GM19025 (cell line): ENCODE measurements at regions not wholly inside any gene's neighbourhood (a gene's known extent, or its start where the extent isn't known, plus 50 kb on each side); places are given as distances from the start of the nearest gene placed in this dataset.

Experiments used
- ATAC-seq: cut with Tn5 transposase; IDR thresholded peaks from one replicate; pipeline ENCODE4 v1.9.1; 2021; ENCODE audit warnings: mild to moderate bottlenecking, low read depth, moderate library complexity; ENCODE audit not compliant: unreplicated experiment

DNA sequence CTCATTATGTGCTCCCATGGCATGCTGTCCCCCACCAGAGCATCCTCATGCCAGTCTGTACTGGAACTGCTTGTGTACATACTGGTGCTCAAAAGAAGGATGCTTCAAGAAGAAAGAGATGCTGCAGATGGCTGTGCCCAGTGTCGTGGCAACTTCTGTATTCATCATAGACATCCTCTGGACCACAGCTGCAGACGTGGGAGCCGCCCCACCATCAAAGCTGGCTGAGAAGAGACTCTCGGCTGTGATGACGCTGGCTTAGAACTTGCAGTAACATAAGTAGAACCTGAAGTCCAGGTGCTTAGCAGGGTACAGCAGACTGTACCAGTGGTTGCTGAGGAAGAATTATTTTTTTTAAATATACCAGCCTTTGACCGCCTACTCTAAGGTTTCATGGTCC, 112.6 kb upstream of the ARHGAP5 start:
- no peak for ATAC-seq

- no peak for ATAC-seq
Observed at GRCh38 chr14:31965071-31965734, 111.9 kb upstream of the ARHGAP5 start.

DNA sequence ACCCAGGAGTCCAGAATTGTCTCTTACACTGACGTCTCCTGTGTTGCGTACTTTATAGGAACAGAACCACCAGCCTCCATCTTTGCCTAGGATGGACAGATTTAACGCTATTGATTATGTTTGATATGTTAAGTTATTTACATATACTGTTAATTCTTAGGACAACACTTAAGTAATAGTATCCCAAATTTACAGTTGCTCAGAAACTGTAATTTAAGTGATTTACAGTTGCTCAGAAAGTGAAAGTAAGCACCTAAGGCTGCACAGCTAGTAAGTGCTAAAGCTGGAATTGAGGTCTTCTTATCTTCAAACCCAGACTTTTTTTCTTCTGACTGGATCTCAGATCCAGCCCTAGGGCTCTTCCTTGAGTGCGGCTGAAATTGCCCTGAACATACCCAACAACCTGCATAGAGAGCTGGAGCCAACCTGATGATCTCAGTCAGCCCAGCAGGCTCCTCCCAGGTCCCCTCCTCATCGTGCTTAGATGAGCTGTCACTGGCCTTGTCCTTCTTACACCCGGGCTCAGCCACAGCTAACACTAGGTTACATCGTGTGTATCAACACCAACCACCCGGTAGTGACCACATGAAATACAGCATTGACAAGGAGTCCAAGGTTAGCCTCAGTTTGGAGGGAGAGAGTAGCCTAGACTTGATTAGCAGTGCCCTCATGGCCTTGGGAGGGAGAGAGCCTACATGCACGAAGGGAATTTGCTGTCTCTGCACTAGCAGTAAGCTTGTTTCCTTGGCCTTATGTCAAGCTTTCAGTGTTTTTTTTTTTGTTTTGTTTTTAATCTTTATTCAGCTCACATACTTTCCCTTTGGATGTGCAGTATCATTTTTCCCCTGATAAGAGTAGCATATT, 111.1 kb upstream of the ARHGAP5 start:
- ATAC-seq, result no peak

DNA sequence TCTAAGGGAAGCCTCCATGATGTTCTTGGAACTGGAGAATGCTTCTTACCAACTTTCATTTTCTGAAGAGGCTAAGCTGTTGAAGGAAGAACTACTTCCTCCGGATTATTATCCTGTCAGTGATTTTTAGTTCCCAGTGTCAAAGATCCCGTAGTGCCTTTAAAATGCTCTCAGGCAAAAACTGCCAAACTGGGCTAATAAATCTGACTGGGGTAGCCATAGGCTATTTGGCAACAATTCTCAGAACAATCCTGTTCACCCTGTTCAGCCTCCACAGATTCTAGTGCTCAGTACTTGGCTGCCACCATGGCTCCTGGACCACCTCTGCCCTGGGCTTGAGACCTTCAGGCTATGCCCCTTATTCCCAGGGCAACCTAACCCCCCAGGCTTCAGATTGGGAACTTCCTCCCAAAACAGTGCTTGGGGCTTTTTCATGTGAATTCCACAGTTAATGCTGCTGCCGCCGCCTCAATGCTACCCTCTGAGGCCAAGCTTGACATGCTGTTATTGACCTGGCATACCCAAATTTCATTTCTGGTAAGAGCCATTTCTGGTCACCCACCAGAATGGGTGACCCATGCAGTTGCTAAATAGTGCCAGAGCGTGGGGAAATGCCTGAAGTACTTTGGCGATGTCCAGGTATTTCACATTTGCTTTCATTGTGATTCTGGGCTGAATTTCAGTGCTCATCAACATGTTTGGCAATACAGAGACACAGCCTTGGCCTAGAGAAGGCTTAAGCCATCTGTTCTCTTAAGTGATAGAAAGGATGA, 110.0 kb upstream of the ARHGAP5 start:
- ATAC-seq, result no peak

GRCh38 chr14:31967669-31967975, 109.5 kb upstream of the ARHGAP5 start:
- ATAC-seq, result no peak

- ATAC-seq, result no peak
Observed at GRCh38 chr14:31968107-31968810, 108.8 kb upstream of the ARHGAP5 start.

- ATAC-seq, result no peak
Observed at GRCh38 chr14:31968956-31969698, 108.0 kb upstream of the ARHGAP5 start.

GRCh38 chr14:31969699-31970240, 107.3 kb upstream of the ARHGAP5 start:
- no peak for ATAC-seq

GRCh38 chr14:31970744-31971143, 106.4 kb upstream of the ARHGAP5 start:
- ATAC-seq, result no peak

- ATAC-seq, result no peak
Observed at GRCh38 chr14:31971612-31972011, 105.5 kb upstream of the ARHGAP5 start.

- ATAC-seq, result no peak
Observed at GRCh38 chr14:31977001-31977556, 100.0 kb upstream of the ARHGAP5 start.

DNA sequence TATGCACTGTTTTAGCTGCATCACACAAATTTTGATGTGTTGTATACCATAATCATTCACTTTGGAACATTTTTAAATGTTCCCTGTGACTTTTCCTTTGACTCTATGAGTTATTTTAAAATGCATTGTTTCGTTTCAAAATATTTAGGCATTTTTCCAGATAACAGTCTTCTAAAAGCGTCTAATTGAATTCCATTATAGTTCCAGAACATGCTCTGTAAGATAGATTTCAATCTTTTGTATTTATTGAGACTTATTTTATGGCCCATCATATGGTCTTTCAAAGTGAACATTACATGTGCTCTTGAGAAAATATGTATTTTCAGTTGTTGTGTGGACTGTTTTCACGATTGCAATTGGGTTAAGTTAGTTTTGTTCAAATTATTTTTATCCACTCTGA, 98.7 kb upstream of the ARHGAP5 start:
- ATAC-seq, result no peak

DNA sequence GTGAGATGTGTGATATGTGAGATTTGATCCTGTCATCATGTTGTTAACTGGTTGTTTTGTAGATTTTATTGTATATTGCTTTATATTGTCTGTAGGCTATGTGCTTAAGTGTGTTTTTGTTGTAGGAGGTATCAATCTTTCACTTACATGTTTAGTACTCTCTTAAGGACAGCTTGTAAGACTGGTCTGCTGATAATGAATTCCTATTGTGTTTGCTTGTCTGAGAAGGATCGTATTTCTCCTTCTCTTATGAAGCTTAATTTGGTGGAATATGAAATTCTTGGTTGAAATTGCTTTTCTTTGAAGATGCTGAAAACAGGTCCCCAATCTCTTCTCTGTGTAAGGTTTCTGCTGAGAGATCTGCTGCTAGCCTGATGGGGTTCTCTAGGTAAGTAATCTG, 94.5 kb upstream of the ARHGAP5 start:
- no peak for ATAC-seq

- ATAC-seq, result no peak
Observed at GRCh38 chr14:31986405-31986804, 90.7 kb upstream of the ARHGAP5 start.

DNA sequence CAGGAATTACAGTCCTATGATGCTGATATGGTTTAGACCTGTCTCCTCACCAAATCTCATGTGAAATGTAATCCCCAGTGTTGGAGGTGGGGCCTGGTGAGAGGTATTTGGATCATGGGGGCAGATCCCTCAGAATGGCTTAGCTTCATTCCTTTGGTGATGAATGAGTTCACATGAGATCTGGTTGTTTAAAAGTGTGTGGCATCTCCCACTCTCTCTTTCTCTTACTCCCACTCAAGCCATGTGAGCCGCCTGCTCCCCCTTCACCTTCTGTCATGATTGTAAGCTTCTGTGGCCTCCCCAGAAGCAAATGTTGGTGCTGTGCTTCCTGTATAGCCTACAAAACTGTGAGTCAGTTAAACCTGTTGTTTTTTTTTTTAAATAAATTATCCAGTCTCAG, 89.4 kb upstream of the ARHGAP5 start:
- no peak for ATAC-seq

DNA sequence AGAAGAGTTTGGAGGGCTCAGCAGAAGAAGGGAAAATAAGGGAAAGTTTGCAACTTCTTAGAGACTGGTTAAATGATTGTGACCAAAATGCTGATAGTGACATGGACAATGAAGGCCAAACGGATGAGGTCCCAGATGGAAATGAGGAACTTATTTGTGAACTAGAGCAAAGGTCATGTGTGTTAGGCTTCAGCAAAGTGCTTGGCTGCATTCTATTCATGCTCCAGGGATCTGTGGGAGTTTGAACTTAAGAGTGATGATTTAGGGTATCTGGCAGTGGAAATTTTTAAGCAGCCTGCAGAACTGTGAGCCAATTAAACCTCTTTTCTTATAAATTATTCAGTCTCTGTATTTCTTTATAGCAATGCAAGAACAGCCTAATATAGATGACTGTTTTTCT, 88.9 kb upstream of the ARHGAP5 start:
- ATAC-seq, result no peak

GRCh38 chr14:31990183-31990857, 86.8 kb upstream of the ARHGAP5 start:
- ATAC-seq, result no peak

- ATAC-seq, result no peak
Observed at GRCh38 chr14:31990926-31991572, 86.1 kb upstream of the ARHGAP5 start.
